Endodermal cell (in vitro differentiated cells): ENCODE measurements at regions not wholly inside any gene's neighbourhood (a gene's known extent, or its start where the extent isn't known, plus 50 kb on each side); places are given as distances from the start of the nearest gene placed in this dataset.

Experiments
- DNase-seq: peaks from one replicate; pipeline ENCODE4 v3.0.0-alpha.2; 2017
- H3K27ac ChIP-seq: 2 replicates; pipeline ENCODE4 v1.5.1; 2013; ENCODE audit warnings: mild to moderate bottlenecking, low read depth, low read length, moderate library complexity
- H3K27me3 ChIP-seq: 2 replicates; pipeline ENCODE4 v1.6.1; 2013; ENCODE audit warnings: mild to moderate bottlenecking, low read length, moderate library complexity; ENCODE audit not compliant: insufficient read depth, control insufficient read depth, poor library complexity, severe bottlenecking
- H3K36me3 ChIP-seq: 2 replicates; pipeline ENCODE4 v1.7.0; 2013; ENCODE audit warnings: mild to moderate bottlenecking, low read length, moderate library complexity; ENCODE audit not compliant: control insufficient read depth, insufficient read depth
- H3K4me1 ChIP-seq: one replicate; pipeline ENCODE4 v1.7.0; 2013; ENCODE audit warnings: low read length; ENCODE audit not compliant: control insufficient read depth, insufficient read depth
- H3K4me3 ChIP-seq: 2 replicates; pipeline ENCODE4 v1.5.1; 2013; ENCODE audit warnings: mild to moderate bottlenecking, low read length, moderate library complexity
- H3K9ac ChIP-seq: 2 replicates; pipeline ENCODE4 v1.6.1; 2013; ENCODE audit warnings: mild to moderate bottlenecking, low read length, moderate library complexity; ENCODE audit not compliant: poor library complexity, severe bottlenecking; ENCODE audit errors: extremely low read depth
- H3K9me3 ChIP-seq: 2 replicates; pipeline ENCODE4 v1.6.1; 2013; ENCODE audit warnings: mild to moderate bottlenecking, low read length, moderate library complexity; ENCODE audit not compliant: control insufficient read depth
- H3K27ac Mint-ChIP-seq: 2 replicates; pipeline ENCODE4 v1.8.0; 2020; ENCODE audit warnings: mixed read lengths
- H3K27me3 Mint-ChIP-seq: 2 replicates; pipeline ENCODE4 v1.8.0; 2021; ENCODE audit warnings: mild to moderate bottlenecking, mixed read lengths; ENCODE audit not compliant: insufficient read depth
- H3K36me3 Mint-ChIP-seq: 2 replicates; pipeline ENCODE4 v1.8.0; 2020; ENCODE audit warnings: low read depth, mixed read lengths
- H3K4me1 Mint-ChIP-seq: 2 replicates; pipeline ENCODE4 v1.8.0; 2020; ENCODE audit warnings: mixed read lengths
- H3K4me3 Mint-ChIP-seq: 2 replicates; pipeline ENCODE4 v1.8.0; 2020; ENCODE audit warnings: mild to moderate bottlenecking, moderate library complexity, mixed read lengths
- H3K9me3 Mint-ChIP-seq: 2 replicates; pipeline ENCODE4 v1.8.0; 2020; ENCODE audit warnings: mild to moderate bottlenecking, mixed read lengths
- WGBS, 2 experiments: methylation state at CpG; one replicate each; pipeline versions ENCODE4 v1.1.5 to v1.1.7; 2013; ENCODE audit warnings: missing lambda C conversion rate in 2 of 2, mixed read lengths in 1 of 2; ENCODE audit not compliant: insufficient coverage in 1 of 2, insufficient read length in 1 of 2; 5-methylcytosine and 5-hydroxymethylcytosine counted together
- TF ChIP-seq, protein P1 (sequence below): fragments of 200-600 bp; sonication (generic); conservative IDR thresholded peaks from 2 replicates; pipeline ENCODE4 v1.5.0; 2021; ENCODE audit warnings: antibody characterized with exemption, mild to moderate bottlenecking

DNA sequence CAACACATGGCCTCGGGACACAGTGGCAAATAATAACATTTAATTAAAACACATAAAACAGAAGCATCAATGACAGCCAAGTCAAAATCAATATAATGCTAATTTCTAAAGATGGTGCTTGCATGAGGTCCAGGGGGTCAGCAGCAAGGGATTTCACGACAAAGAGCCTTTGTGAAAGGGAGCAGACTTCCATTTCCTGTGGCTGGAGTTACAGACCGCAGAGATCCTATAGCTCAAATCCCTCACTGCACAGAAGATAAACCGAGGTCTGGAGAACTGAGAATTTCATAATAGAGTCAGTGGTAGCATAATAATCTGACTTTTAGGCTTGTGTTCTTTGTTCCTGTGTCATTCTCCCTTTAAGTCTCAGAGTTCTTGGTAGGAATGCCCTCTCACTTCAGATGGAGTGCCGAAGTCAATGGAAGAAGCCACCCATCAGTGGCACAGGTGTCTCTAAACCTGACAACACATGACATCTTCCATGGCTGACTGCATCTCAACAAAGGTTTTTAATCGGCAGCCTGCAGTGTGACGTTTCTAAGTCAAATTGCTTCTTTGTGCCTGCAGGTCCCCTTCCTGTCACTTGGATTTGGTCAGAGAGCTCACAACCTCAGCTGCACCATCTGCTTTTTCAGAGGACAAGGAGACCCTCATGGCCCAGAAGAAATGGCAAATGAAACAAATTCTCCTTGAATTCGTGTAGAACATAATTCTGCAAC, 67.4 kb downstream of the CARTPT start:
- WGBS, 2 experiments, result 79 to 80% methylated on average over 7 to 8 of the region's 8 CpGs
- Mint-ChIP-seq H3K27me3 (no peaks in the 10 kb centered on the region), H3K9me3 (peaks cover 9% of the 10 kb centered on the region), H3K4me1 (peaks cover 18% of the 10 kb centered on the region), H3K36me3 (no peaks in the 10 kb centered on the region), H3K4me3 (no peak overlapping the region), H3K27ac (no peak overlapping the region)
- H3K4me1 ChIP-seq, result no peaks in the 10 kb centered on the region
- H3K36me3 ChIP-seq, result no peaks in the 10 kb centered on the region
- H3K9ac ChIP-seq, result no peak overlapping the region
- DNase-seq, result no peak
- TF ChIP-seq, protein P1, sequence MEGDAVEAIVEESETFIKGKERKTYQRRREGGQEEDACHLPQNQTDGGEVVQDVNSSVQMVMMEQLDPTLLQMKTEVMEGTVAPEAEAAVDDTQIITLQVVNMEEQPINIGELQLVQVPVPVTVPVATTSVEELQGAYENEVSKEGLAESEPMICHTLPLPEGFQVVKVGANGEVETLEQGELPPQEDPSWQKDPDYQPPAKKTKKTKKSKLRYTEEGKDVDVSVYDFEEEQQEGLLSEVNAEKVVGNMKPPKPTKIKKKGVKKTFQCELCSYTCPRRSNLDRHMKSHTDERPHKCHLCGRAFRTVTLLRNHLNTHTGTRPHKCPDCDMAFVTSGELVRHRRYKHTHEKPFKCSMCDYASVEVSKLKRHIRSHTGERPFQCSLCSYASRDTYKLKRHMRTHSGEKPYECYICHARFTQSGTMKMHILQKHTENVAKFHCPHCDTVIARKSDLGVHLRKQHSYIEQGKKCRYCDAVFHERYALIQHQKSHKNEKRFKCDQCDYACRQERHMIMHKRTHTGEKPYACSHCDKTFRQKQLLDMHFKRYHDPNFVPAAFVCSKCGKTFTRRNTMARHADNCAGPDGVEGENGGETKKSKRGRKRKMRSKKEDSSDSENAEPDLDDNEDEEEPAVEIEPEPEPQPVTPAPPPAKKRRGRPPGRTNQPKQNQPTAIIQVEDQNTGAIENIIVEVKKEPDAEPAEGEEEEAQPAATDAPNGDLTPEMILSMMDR, result no peak
- H3K27me3 ChIP-seq, result no peaks in the 10 kb centered on the region
- peak overlapping the region; percentile 47 for H3K4me3 ChIP-seq
- H3K9me3 ChIP-seq, result no peaks in the 10 kb centered on the region
- peak overlapping the region; percentile 80 for H3K27ac ChIP-seq

DNA sequence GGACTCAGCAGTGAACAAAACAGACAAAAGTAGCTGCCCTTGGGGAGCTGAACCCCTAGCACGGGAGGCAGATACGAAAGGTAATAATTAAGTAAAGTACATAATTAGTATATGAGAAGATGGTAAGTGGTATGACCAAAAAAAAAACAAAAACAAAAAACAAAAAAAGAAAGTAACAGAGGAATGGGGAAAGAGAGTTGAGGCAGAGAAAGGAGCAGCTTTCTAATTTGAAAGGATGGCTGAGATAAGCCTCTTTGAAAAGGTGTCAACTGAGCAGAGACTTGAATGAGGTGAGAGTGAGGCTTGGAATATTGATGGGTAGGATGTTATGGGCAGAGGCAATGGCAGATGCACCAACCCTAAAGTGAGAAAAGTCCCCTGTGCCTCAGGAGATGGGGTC, 69.7 kb downstream of the CARTPT start:
- Mint-ChIP-seq H3K9me3 (peaks cover 27% of the 10 kb centered on the region), H3K27me3 (no peaks in the 10 kb centered on the region), H3K4me3 (no peak overlapping the region), H3K27ac (no peak overlapping the region), H3K4me1 (peaks cover 14% of the 10 kb centered on the region), H3K36me3 (no peaks in the 10 kb centered on the region)
- Histone ChIP-seq H3K9me3 (peaks cover 6% of the 10 kb centered on the region), H3K36me3 (no peaks in the 10 kb centered on the region), H3K27me3 (no peaks in the 10 kb centered on the region), H3K9ac (no peak overlapping the region), H3K4me3 (no peak overlapping the region), H3K27ac (no peak overlapping the region), H3K4me1 (no peaks in the 10 kb centered on the region)
- no peak for DNase-seq
- TF ChIP-seq, protein P1, result no peak
- WGBS, 2 experiments, result 100% methylated on average over 2 of the region's 2 CpGs; no CpG with 5 or more reads in 1 of the 2 experiments

DNA sequence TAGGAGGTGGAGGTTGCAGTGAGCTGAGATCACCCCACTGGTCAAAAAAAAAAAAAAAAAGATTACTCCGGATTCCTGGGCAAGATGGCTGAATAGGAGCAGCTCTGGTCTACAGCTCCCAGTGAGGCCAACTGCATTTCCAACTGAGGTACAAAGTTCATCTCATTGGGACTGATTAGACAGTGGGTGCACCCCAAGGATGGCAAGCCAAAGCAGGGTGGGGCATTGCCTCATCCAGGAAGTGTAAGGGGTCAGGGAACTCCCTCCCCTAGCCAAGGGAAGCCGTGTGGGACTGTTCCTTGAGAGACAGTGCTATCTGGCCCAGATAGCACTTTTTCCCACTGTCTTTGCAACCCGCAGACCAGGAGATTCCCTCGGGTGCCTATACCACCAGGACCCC, 70.7 kb downstream of the CARTPT start:
- Mint-ChIP-seq H3K4me3 (no peak overlapping the region), H3K36me3 (no peaks in the 10 kb centered on the region), H3K27ac (no peak overlapping the region), H3K4me1 (peaks cover 14% of the 10 kb centered on the region), H3K9me3 (peaks cover 35% of the 10 kb centered on the region), H3K27me3 (no peaks in the 10 kb centered on the region)
- no peak for DNase-seq
- no peak overlapping the region for H3K9ac ChIP-seq
- H3K9me3 ChIP-seq, result peaks cover 6% of the 10 kb centered on the region
- WGBS, 2 experiments, result 89 to 93% methylated on average over 2 to 4 of the region's 4 CpGs
- no peaks in the 10 kb centered on the region for H3K27me3 ChIP-seq
- no peaks in the 10 kb centered on the region for H3K4me1 ChIP-seq
- TF ChIP-seq, protein P1, result no peak
- H3K36me3 ChIP-seq, result no peaks in the 10 kb centered on the region
- H3K27ac ChIP-seq, result no peak overlapping the region
- no peak overlapping the region for H3K4me3 ChIP-seq
